Endodermal cell (in vitro differentiated cells): ENCODE measurements at regions not wholly inside any gene's neighbourhood (a gene's known extent, or its start where the extent isn't known, plus 50 kb on each side); places are given as distances from the start of the nearest gene placed in this dataset.

ENCODE experiments used
- DNase-seq: peaks from one replicate; pipeline ENCODE4 v3.0.0-alpha.2; 2017
- H3K27ac ChIP-seq: 2 replicates; pipeline ENCODE4 v1.5.1; 2013; ENCODE audit warnings: mild to moderate bottlenecking, low read depth, low read length, moderate library complexity
- H3K27me3 ChIP-seq: 2 replicates; pipeline ENCODE4 v1.6.1; 2013; ENCODE audit warnings: mild to moderate bottlenecking, low read length, moderate library complexity; ENCODE audit not compliant: insufficient read depth, control insufficient read depth, poor library complexity, severe bottlenecking
- H3K36me3 ChIP-seq: 2 replicates; pipeline ENCODE4 v1.7.0; 2013; ENCODE audit warnings: mild to moderate bottlenecking, low read length, moderate library complexity; ENCODE audit not compliant: control insufficient read depth, insufficient read depth
- H3K4me1 ChIP-seq: one replicate; pipeline ENCODE4 v1.7.0; 2013; ENCODE audit warnings: low read length; ENCODE audit not compliant: control insufficient read depth, insufficient read depth
- H3K4me3 ChIP-seq: 2 replicates; pipeline ENCODE4 v1.5.1; 2013; ENCODE audit warnings: mild to moderate bottlenecking, low read length, moderate library complexity
- H3K9ac ChIP-seq: 2 replicates; pipeline ENCODE4 v1.6.1; 2013; ENCODE audit warnings: mild to moderate bottlenecking, low read length, moderate library complexity; ENCODE audit not compliant: poor library complexity, severe bottlenecking; ENCODE audit errors: extremely low read depth
- H3K9me3 ChIP-seq: 2 replicates; pipeline ENCODE4 v1.6.1; 2013; ENCODE audit warnings: mild to moderate bottlenecking, low read length, moderate library complexity; ENCODE audit not compliant: control insufficient read depth
- H3K27ac Mint-ChIP-seq: 2 replicates; pipeline ENCODE4 v1.8.0; 2020; ENCODE audit warnings: mixed read lengths
- H3K27me3 Mint-ChIP-seq: 2 replicates; pipeline ENCODE4 v1.8.0; 2021; ENCODE audit warnings: mild to moderate bottlenecking, mixed read lengths; ENCODE audit not compliant: insufficient read depth
- H3K36me3 Mint-ChIP-seq: 2 replicates; pipeline ENCODE4 v1.8.0; 2020; ENCODE audit warnings: low read depth, mixed read lengths
- H3K4me1 Mint-ChIP-seq: 2 replicates; pipeline ENCODE4 v1.8.0; 2020; ENCODE audit warnings: mixed read lengths
- H3K4me3 Mint-ChIP-seq: 2 replicates; pipeline ENCODE4 v1.8.0; 2020; ENCODE audit warnings: mild to moderate bottlenecking, moderate library complexity, mixed read lengths
- H3K9me3 Mint-ChIP-seq: 2 replicates; pipeline ENCODE4 v1.8.0; 2020; ENCODE audit warnings: mild to moderate bottlenecking, mixed read lengths
- CTCF ChIP-seq: fragments of 200-600 bp; sonication (generic); conservative IDR thresholded peaks from 2 replicates; pipeline ENCODE4 v1.5.0; 2021; ENCODE audit warnings: antibody characterized with exemption, mild to moderate bottlenecking
- WGBS, 2 experiments: methylation state at CpG; one replicate each; pipeline versions ENCODE4 v1.1.5 to v1.1.7; 2013; ENCODE audit warnings: missing lambda C conversion rate in 2 of 2, mixed read lengths in 1 of 2; ENCODE audit not compliant: insufficient coverage in 1 of 2, insufficient read length in 1 of 2; 5-methylcytosine and 5-hydroxymethylcytosine counted together

GRCh38 chr12:119249383-119250155 is 70.8 kb downstream of the HSPB8 start:
- Mint-ChIP-seq H3K4me3 (no peak overlapping the region), H3K4me1 (peaks cover 6% of the 10 kb centered on the region), H3K36me3 (no peaks in the 10 kb centered on the region), H3K9me3 (no peaks in the 10 kb centered on the region), H3K27me3 (peaks cover 3% of the 10 kb centered on the region), H3K27ac (no peak overlapping the region)
- no peak overlapping the region for H3K9ac ChIP-seq
- 91 to 95% methylated on average over 10 to 11 of the region's 11 CpGs for WGBS, 2 experiments
- H3K4me1 ChIP-seq: no peaks in the 10 kb centered on the region
- H3K4me3 ChIP-seq: no peak overlapping the region
- no peak overlapping the region for H3K27ac ChIP-seq
- no peak for TF ChIP-seq CTCF
- DNase-seq: no peak
- H3K36me3 ChIP-seq: no peaks in the 10 kb centered on the region
- H3K9me3 ChIP-seq: no peaks in the 10 kb centered on the region
- H3K27me3 ChIP-seq: no peaks in the 10 kb centered on the region

GRCh38 chr12:119255314-119255713 is 76.6 kb downstream of the HSPB8 start:
- no peaks in the 10 kb centered on the region for H3K36me3 Mint-ChIP-seq
- Histone ChIP-seq H3K9ac (no peak overlapping the region), H3K27me3 (no peaks in the 10 kb centered on the region), H3K4me1 (peaks cover 4% of the 10 kb centered on the region), H3K9me3 (no peaks in the 10 kb centered on the region), H3K36me3 (no peaks in the 10 kb centered on the region), H3K4me3 (no peak overlapping the region), H3K27ac (no peak overlapping the region)
- peaks cover 3% of the 10 kb centered on the region for H3K27me3 Mint-ChIP-seq
- 82 to 87% methylated on average over 3 to 4 of the region's 4 CpGs for WGBS, 2 experiments
- H3K4me1 Mint-ChIP-seq: peaks cover 9% of the 10 kb centered on the region
- no peaks in the 10 kb centered on the region for H3K9me3 Mint-ChIP-seq
- no peak for DNase-seq
- H3K4me3 Mint-ChIP-seq: no peak overlapping the region
- no peak for TF ChIP-seq CTCF
- H3K27ac Mint-ChIP-seq: no peak overlapping the region

- TF ChIP-seq CTCF: no peak
- Histone ChIP-seq H3K4me3 (no peak overlapping the region), H3K9me3 (peaks cover 4% of the 10 kb centered on the region), H3K27me3 (no peaks in the 10 kb centered on the region), H3K27ac (peak overlapping the region; percentile 34), H3K4me1 (peaks cover 4% of the 10 kb centered on the region), H3K36me3 (no peaks in the 10 kb centered on the region), H3K9ac (no peak overlapping the region)
- DNase-seq: no peak
- Mint-ChIP-seq H3K27me3 (no peaks in the 10 kb centered on the region), H3K4me3 (no peak overlapping the region), H3K36me3 (no peaks in the 10 kb centered on the region), H3K9me3 (no peaks in the 10 kb centered on the region), H3K27ac (no peak overlapping the region), H3K4me1 (peaks cover 9% of the 10 kb centered on the region)
- 94 to 100% methylated on average over 7 of the region's 7 CpGs for WGBS, 2 experiments
Observed at GRCh38 chr12:119258149-119258548, 76.4 kb upstream of the CCDC60 start.
